DMS79 (cell line): ENCODE measurements at regions not wholly inside any gene's neighbourhood (a gene's known extent, or its start where the extent isn't known, plus 50 kb on each side); places are given as distances from the start of the nearest gene placed in this dataset.

Source experiments
- DNase-seq: peaks from one replicate; lab custom pipeline; 2025; lab: John Stamatoyannopoulos, UW

- no peak for DNase-seq
Measured at GRCh38 chr7:17485368-17485767, 186.9 kb downstream of the AHR start.

- DNase-seq = no peak
Measured at GRCh38 chr7:17485904-17486303, 187.5 kb downstream of the AHR start.

GRCh38 chr7:17486835-17487234 lies 188.4 kb downstream of the AHR start:
- no peak for DNase-seq

GRCh38 chr7:17487343-17487742 lies 188.9 kb downstream of the AHR start:
- no peak for DNase-seq

GRCh38 chr7:17488829-17489228 lies 190.4 kb downstream of the AHR start:
- DNase-seq = no peak

GRCh38 chr7:17489961-17490360 lies 191.5 kb downstream of the AHR start:
- DNase-seq = no peak

GRCh38 chr7:17490825-17491224 lies 192.4 kb downstream of the AHR start:
- no peak for DNase-seq

- no peak for DNase-seq
Measured at GRCh38 chr7:17492437-17492836, 194.0 kb downstream of the AHR start.

GRCh38 chr7:17493446-17493845 lies 195.0 kb downstream of the AHR start:
- no peak for DNase-seq

GRCh38 chr7:17495655-17496394 lies 197.4 kb downstream of the AHR start:
- DNase-seq = no peak

- no peak for DNase-seq
Measured at GRCh38 chr7:17497136-17497535, 198.7 kb downstream of the AHR start.

- DNase-seq = no peak
Measured at GRCh38 chr7:17497549-17498167, 199.2 kb downstream of the AHR start.

GRCh38 chr7:17498230-17498629 lies 199.8 kb downstream of the AHR start:
- no peak for DNase-seq

- no peak for DNase-seq
Measured at GRCh38 chr7:17500736-17501135, 202.3 kb downstream of the AHR start.

- no peak for DNase-seq
Measured at GRCh38 chr7:17501441-17502212, 203.2 kb downstream of the AHR start.

GRCh38 chr7:17502213-17503060 lies 204.0 kb downstream of the AHR start:
- no peak for DNase-seq

GRCh38 chr7:17506095-17506494 lies 207.6 kb downstream of the AHR start:
- no peak for DNase-seq

GRCh38 chr7:17506596-17506995 lies 208.1 kb downstream of the AHR start:
- DNase-seq = no peak

- DNase-seq = no peak
Measured at GRCh38 chr7:17507717-17508116, 209.3 kb downstream of the AHR start.

GRCh38 chr7:17512181-17512675 lies 213.8 kb downstream of the AHR start:
- no peak for DNase-seq

GRCh38 chr7:17516771-17517170 lies 218.3 kb downstream of the AHR start:
- DNase-seq = no peak

- DNase-seq = no peak
Measured at GRCh38 chr7:17520941-17521340, 222.5 kb downstream of the AHR start.
